Mammary epithelial cell (primary cell): ENCODE measurements at regions not wholly inside any gene's neighbourhood (a gene's known extent, or its start where the extent isn't known, plus 50 kb on each side); places are given as distances from the start of the nearest gene placed in this dataset.

ENCODE experiments used
- CTCF ChIP-seq, 2 donors: IDR thresholded peaks in 1 of 2; conservative IDR thresholded peaks in 1 of 2; 2 replicates each; pipeline ENCODE4 v1.5.1; 2011 to 2012; ENCODE audit warnings: inconsistent platforms in 2 of 2, low read length in 2 of 2, mild to moderate bottlenecking in 2 of 2, control low read depth in 1 of 2, low read depth in 1 of 2; ENCODE audit not compliant: insufficient read depth in 1 of 2; ENCODE audit errors: extremely low read depth in 1 of 2
- EZH2 ChIP-seq: IDR thresholded peaks from 2 replicates; pipeline ENCODE4 v1.6.1; 2012; ENCODE audit warnings: low read length, inconsistent platforms, borderline replicate concordance

DNA sequence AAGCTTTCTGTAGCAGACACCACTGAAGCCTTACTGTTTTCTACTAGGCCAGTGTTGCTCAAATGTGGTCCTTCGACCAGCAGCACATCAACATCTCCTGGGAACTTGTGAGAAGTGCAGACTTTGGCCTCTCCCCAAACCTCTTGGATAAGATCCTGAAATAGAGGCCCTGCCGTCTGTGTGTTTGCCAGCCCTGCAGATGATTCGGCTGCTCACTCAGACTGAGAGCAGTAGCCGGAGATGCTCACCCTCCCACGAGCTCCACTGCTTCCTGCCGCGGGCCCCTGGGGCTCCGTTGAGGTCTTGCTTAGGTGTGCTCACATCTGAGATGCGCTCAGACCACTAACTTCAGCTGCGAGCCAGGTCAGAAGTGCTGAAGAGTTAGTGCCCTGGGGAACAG lies 129.5 kb upstream of the SSTR4 start:
- TF ChIP-seq CTCF (conservative IDR thresholded peaks at IDR 0.05 in 1 of 2, IDR thresholded peaks at IDR 0.05 in 1 of 2; ENCODE audit: extremely low read depth in 1 of 2, insufficient read depth in 1 of 2, low read depth in 1 of 2, low read length in 2 of 2) (no peak), EZH2 (no peak)
